ENCODE measurements at regions not wholly inside any gene's neighbourhood (a gene's known extent, or its start where the extent isn't known, plus 50 kb on each side); places are given as distances from the start of the nearest gene placed in this dataset.

GRCh38 chr2:21676676-21677075 lies 552.9 kb downstream of the TDRD15 start:
- intact Hi-C loops (cut with micrococcal nuclease): no loop called here

- intact Hi-C loops (cut with micrococcal nuclease): no loop called here
Observed at GRCh38 chr2:21683838-21684237, 560.1 kb downstream of the TDRD15 start.

- intact Hi-C loops (cut with micrococcal nuclease): no loop called here
Observed at GRCh38 chr2:21687589-21687988, 563.8 kb downstream of the TDRD15 start.

GRCh38 chr2:21690005-21690404 lies 566.2 kb downstream of the TDRD15 start:
- intact Hi-C loops (cut with micrococcal nuclease): no loop called here

GRCh38 chr2:21693081-21693480 lies 569.3 kb downstream of the TDRD15 start:
- intact Hi-C loops (cut with micrococcal nuclease): no loop called here

GRCh38 chr2:21694079-21694878 lies 570.5 kb downstream of the TDRD15 start:
- intact Hi-C loops (cut with micrococcal nuclease): no loop called here

- intact Hi-C loops (cut with micrococcal nuclease): no loop called here
Observed at GRCh38 chr2:21696900-21697299, 573.1 kb downstream of the TDRD15 start.

- intact Hi-C loops (cut with micrococcal nuclease): no loop called here
Observed at GRCh38 chr2:21700644-21701043, 576.9 kb downstream of the TDRD15 start.

- intact Hi-C loops (cut with micrococcal nuclease): no loop called here
Observed at GRCh38 chr2:21710031-21710430, 586.3 kb downstream of the TDRD15 start.

- intact Hi-C loops (cut with micrococcal nuclease): no loop called here
Observed at GRCh38 chr2:21710496-21710895, 586.7 kb downstream of the TDRD15 start.

- intact Hi-C loops (cut with micrococcal nuclease): no loop called here
Observed at GRCh38 chr2:21715887-21716286, 592.1 kb downstream of the TDRD15 start.

GRCh38 chr2:21727101-21727500 lies 603.3 kb downstream of the TDRD15 start:
- intact Hi-C loops (cut with micrococcal nuclease): no loop called here

- intact Hi-C loops (cut with micrococcal nuclease): no loop called here
Observed at GRCh38 chr2:21728133-21728532, 604.4 kb downstream of the TDRD15 start.

- intact Hi-C loops (cut with micrococcal nuclease): no loop called here
Observed at GRCh38 chr2:21730141-21730540, 606.4 kb downstream of the TDRD15 start.

GRCh38 chr2:21740484-21740883 lies 616.7 kb downstream of the TDRD15 start:
- intact Hi-C loops (cut with micrococcal nuclease): no loop called here

- intact Hi-C loops (cut with micrococcal nuclease): no loop called here
Observed at GRCh38 chr2:21746499-21746898, 622.7 kb downstream of the TDRD15 start.

GRCh38 chr2:21748501-21748900 lies 624.7 kb downstream of the TDRD15 start:
- intact Hi-C loops (cut with micrococcal nuclease): no loop called here

- intact Hi-C loops (cut with micrococcal nuclease): no loop called here
Observed at GRCh38 chr2:21754164-21754788, 630.5 kb downstream of the TDRD15 start.

GRCh38 chr2:21757805-21758430 lies 634.1 kb downstream of the TDRD15 start:
- intact Hi-C loops (cut with micrococcal nuclease): no loop called here

GRCh38 chr2:21759819-21760218 lies 636.1 kb downstream of the TDRD15 start:
- intact Hi-C loops (cut with micrococcal nuclease): no loop called here

- intact Hi-C loops (cut with micrococcal nuclease): no loop called here
Observed at GRCh38 chr2:21761361-21761760, 637.6 kb downstream of the TDRD15 start.

- intact Hi-C loops (cut with micrococcal nuclease): no loop called here
Observed at GRCh38 chr2:21763501-21763900, 639.7 kb downstream of the TDRD15 start.

- intact Hi-C loops (cut with micrococcal nuclease): no loop called here
Observed at GRCh38 chr2:21770787-21771186, 647.0 kb downstream of the TDRD15 start.
